ENCODE measurements at regions not wholly inside any gene's neighbourhood (a gene's known extent, or its start where the extent isn't known, plus 50 kb on each side); places are given as distances from the start of the nearest gene placed in this dataset.

DNA sequence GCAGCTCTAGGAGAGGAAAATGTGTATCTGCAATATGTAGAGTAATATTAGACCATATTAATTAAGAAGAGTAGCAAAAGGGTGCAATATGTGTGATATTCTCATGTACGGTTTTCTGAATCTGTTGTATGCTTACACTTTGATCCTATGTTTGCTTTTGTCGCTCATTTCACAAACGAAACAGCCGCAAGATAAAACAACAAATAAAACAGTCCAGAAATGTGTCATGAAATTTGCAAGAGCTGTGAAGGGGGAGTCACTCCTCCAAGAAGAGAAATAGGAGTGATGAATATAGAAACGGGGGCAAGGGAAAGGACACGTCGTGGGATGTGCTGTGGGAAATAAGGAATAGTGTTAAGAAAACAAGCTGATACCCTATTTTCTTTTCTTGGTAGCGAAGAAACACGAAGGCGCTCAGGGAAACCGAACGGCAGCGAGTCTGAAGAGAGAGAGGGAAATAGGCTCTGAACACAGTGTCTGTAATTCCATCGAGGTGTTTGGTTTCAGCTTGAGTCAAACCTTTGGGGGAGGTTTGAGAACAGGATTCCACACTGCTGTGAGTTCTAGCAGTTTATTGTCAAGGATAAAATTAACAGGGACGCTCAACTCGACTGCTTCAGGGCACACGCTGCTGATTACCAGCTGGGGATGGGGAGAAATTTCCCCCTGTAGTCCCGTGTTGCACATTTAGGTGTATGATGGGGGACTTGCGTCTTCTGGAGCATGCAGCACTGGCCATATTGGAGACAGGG, 595.6 kb upstream of the TENM3 start:
- Histone ChIP-seq H3K9ac (ENCODE audit: low read length in 3 of 3) (no peak overlapping the region), H3K9me3 (ENCODE audit: control insufficient read depth in 2 of 3, insufficient read depth in 1 of 3, low read length in 3 of 3) (no peaks in the 10 kb centered on the region), H3K4me1 (ENCODE audit: control insufficient read depth in 2 of 3, insufficient read depth in 2 of 3, low read depth in 1 of 3, low read length in 3 of 3) (no peaks in the 10 kb centered on the region), H3K4me3 (ENCODE audit: low read length in 3 of 3) (peak overlapping the region in 1 of 3 donors; percentile 37), H3K27ac (ENCODE audit: low read depth in 2 of 2, low read length in 2 of 2) (no peak overlapping the region), H3K27me3 (ENCODE audit: control insufficient read depth, insufficient read depth, low read length) (no peaks in the 10 kb centered on the region), H3K36me3 (ENCODE audit: control insufficient read depth in 2 of 3, insufficient read depth in 3 of 3, low read length in 3 of 3) (no peaks in the 10 kb centered on the region)
- no peak for FAIRE-seq
- intact Hi-C loops (cut with DNase I): no loop called here
- DNase-seq: peak in 4 of 5 donors; percentile 44 to 90 (median 78)
- TF ChIP-seq, protein P1, sequence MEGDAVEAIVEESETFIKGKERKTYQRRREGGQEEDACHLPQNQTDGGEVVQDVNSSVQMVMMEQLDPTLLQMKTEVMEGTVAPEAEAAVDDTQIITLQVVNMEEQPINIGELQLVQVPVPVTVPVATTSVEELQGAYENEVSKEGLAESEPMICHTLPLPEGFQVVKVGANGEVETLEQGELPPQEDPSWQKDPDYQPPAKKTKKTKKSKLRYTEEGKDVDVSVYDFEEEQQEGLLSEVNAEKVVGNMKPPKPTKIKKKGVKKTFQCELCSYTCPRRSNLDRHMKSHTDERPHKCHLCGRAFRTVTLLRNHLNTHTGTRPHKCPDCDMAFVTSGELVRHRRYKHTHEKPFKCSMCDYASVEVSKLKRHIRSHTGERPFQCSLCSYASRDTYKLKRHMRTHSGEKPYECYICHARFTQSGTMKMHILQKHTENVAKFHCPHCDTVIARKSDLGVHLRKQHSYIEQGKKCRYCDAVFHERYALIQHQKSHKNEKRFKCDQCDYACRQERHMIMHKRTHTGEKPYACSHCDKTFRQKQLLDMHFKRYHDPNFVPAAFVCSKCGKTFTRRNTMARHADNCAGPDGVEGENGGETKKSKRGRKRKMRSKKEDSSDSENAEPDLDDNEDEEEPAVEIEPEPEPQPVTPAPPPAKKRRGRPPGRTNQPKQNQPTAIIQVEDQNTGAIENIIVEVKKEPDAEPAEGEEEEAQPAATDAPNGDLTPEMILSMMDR (IDR thresholded peaks at IDR 0.05; ENCODE audit: borderline replicate concordance, extremely low read depth, insufficient read depth): no peak

DNA sequence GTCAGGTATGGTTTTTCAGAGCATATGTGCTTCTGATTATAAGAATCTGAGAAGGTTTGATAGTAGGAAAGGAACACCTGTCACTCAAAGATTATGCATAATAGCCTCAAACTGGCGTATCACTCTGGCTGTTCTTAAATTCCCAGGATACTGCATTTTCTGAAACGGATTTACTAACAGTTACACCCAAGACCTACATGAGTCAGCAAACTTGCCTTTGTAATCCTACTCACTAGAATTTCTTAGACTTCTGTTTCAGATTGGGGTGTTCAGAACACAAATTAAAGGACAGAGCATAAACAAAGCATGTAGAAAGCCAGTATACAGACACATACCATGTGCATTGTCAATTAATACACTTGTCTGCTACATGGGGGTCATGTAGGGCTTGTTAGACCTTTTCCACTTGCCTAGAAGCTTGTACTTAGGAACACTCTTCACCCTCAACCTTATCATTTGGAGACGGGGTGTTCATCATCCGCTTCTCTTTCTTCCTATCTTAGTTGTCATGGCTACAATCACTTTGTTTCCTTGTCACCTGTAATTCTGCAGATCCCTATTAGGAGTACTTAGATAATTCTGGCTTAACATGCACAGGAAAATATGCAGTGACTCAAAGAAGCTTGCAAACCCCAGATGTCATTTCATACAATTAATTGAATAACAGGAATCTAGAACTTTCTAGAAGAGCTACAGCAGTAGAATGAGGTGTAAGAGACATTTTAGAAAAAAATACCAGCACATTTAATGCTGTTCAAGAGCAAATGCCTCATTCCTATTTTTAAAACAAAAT, 593.0 kb upstream of the TENM3 start:
- no peak overlapping the region for H3K4me3 ChIP-seq (ENCODE audit: low read length in 3 of 3)
- TF ChIP-seq, protein P1 (IDR thresholded peaks at IDR 0.05; ENCODE audit: borderline replicate concordance, extremely low read depth, insufficient read depth): no peak
- intact Hi-C loops (cut with DNase I): no loop called here
- no peak overlapping the region for H3K9ac ChIP-seq (ENCODE audit: low read length in 3 of 3)
- no peaks in the 10 kb centered on the region for H3K27me3 ChIP-seq (ENCODE audit: control insufficient read depth, insufficient read depth, low read length)
- H3K4me1 ChIP-seq (ENCODE audit: control insufficient read depth in 2 of 3, insufficient read depth in 2 of 3, low read depth in 1 of 3, low read length in 3 of 3): no peaks in the 10 kb centered on the region
- no peak for FAIRE-seq
- H3K9me3 ChIP-seq (ENCODE audit: control insufficient read depth in 2 of 3, insufficient read depth in 1 of 3, low read length in 3 of 3): no peaks in the 10 kb centered on the region
- H3K36me3 ChIP-seq (ENCODE audit: control insufficient read depth in 2 of 3, insufficient read depth in 3 of 3, low read length in 3 of 3): no peaks in the 10 kb centered on the region
- DNase-seq: no peak
- H3K27ac ChIP-seq (ENCODE audit: low read depth in 2 of 2, low read length in 2 of 2): no peak overlapping the region

DNA sequence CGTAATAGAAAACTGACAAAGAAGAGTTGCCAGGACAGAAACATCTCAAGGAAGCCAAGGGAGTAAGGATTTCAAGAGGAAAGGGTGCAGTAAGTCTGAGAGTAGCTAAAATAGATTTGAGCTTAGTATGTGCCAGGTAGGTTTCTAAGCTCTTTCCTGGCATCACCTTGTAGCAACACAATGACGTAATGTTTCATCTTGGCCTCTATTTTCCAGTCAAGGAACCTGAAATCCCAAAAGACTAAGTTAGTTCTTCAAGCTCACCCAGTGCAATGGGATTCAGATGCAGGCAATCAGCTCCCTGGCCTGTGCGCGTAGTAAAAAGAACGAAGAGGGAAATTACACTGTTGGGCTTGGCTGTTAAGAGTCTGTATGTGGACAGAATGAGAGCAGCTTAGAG, 586.5 kb upstream of the TENM3 start:
- no peak for DNase-seq
- no peak overlapping the region for H3K27ac ChIP-seq (ENCODE audit: low read depth in 2 of 2, low read length in 2 of 2)
- FAIRE-seq: no peak
- H3K9me3 ChIP-seq (ENCODE audit: control insufficient read depth in 2 of 3, insufficient read depth in 1 of 3, low read length in 3 of 3): no peaks in the 10 kb centered on the region
- no peak overlapping the region for H3K9ac ChIP-seq (ENCODE audit: low read length in 3 of 3)
- H3K36me3 ChIP-seq (ENCODE audit: control insufficient read depth in 2 of 3, insufficient read depth in 3 of 3, low read length in 3 of 3): no peaks in the 10 kb centered on the region
- H3K4me1 ChIP-seq (ENCODE audit: control insufficient read depth in 2 of 3, insufficient read depth in 2 of 3, low read depth in 1 of 3, low read length in 3 of 3): no peaks in the 10 kb centered on the region
- H3K4me3 ChIP-seq (ENCODE audit: low read length in 3 of 3): no peak overlapping the region
- no peaks in the 10 kb centered on the region for H3K27me3 ChIP-seq (ENCODE audit: control insufficient read depth, insufficient read depth, low read length)
- intact Hi-C loops (cut with DNase I): no loop called here
- TF ChIP-seq, protein P1 (IDR thresholded peaks at IDR 0.05; ENCODE audit: borderline replicate concordance, extremely low read depth, insufficient read depth): no peak

Measured in kidney (tissue), 13 donors.